Muscle of leg (tissue), 3 donors: ENCODE measurements at regions not wholly inside any gene's neighbourhood (a gene's known extent, or its start where the extent isn't known, plus 50 kb on each side); places are given as distances from the start of the nearest gene placed in this dataset.
A peak's percentile ranks its signal among the peaks of the same experiment; 100 is the strongest.

Source experiments
- DNase-seq: peaks from one replicate; pipeline ENCODE4 v3.0.0; 2013
- H3K27ac ChIP-seq: one replicate; pipeline ENCODE4 v1.5.1; 2013; ENCODE audit warnings: mild to moderate bottlenecking, low read length, control low read depth
- H3K27me3 ChIP-seq: one replicate; pipeline ENCODE4 v1.6.1; 2013; ENCODE audit warnings: low read length; ENCODE audit not compliant: control insufficient read depth, insufficient read depth
- H3K36me3 ChIP-seq: one replicate; pipeline ENCODE4 v1.6.1; 2013; ENCODE audit warnings: low read length; ENCODE audit not compliant: control insufficient read depth, insufficient read depth
- H3K4me1 ChIP-seq: one replicate; pipeline ENCODE4 v1.6.1; 2013; ENCODE audit warnings: low read length; ENCODE audit not compliant: control insufficient read depth, insufficient read depth
- H3K4me3 ChIP-seq: one replicate; pipeline ENCODE4 v1.5.1; 2013; ENCODE audit warnings: low read length, control low read depth
- H3K9me3 ChIP-seq: replicated peaks from 2 replicates; pipeline ENCODE4 v1.6.1; 2013; ENCODE audit warnings: low read depth, low read length; ENCODE audit not compliant: control insufficient read depth
- WGBS: methylation state at CpG from one replicate; pipeline ENCODE4 v1.1.5; 2013; ENCODE audit warnings: missing lambda C conversion rate; ENCODE audit not compliant: insufficient coverage; 5-methylcytosine and 5-hydroxymethylcytosine counted together

GRCh38 chr19:31111741-31112140 is 237.5 kb downstream of the TSHZ3 start:
- Histone ChIP-seq H3K4me3 (no peak overlapping the region), H3K9me3 (no peaks in the 10 kb centered on the region), H3K27ac (no peak overlapping the region), H3K36me3 (no peaks in the 10 kb centered on the region), H3K4me1 (peaks cover 2% of the 10 kb centered on the region), H3K27me3 (no peaks in the 10 kb centered on the region)
- 82% methylated on average over 2 of the region's 3 CpGs for WGBS
- DNase-seq, result no peak

DNA sequence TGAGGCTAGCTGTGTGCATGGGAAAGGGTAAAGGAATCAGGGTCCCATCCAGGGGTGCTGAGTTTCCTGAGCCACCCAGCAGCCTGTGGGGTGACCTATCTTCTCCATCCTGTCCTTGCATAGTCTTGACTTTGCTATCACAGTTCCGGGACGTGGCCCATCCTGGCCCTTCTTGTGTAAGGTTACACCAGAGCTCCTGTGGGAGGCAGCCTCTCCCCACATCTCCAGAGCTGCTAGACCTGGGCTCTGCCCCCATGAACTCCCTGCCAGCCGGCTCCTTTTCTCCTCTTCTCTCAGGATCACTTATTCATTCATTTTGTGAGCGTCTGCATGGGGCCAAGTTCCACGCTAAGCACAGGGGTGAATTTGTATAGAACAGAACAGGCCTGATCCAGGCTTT is 238.9 kb downstream of the TSHZ3 start:
- H3K36me3 ChIP-seq, result no peaks in the 10 kb centered on the region
- no peak overlapping the region for H3K4me3 ChIP-seq
- H3K27ac ChIP-seq, result no peak overlapping the region
- peak; percentile 27 for DNase-seq
- 70% methylated on average over 2 of the region's 5 CpGs for WGBS
- no peaks in the 10 kb centered on the region for H3K9me3 ChIP-seq
- H3K27me3 ChIP-seq, result no peaks in the 10 kb centered on the region
- H3K4me1 ChIP-seq, result peaks cover 2% of the 10 kb centered on the region

DNA sequence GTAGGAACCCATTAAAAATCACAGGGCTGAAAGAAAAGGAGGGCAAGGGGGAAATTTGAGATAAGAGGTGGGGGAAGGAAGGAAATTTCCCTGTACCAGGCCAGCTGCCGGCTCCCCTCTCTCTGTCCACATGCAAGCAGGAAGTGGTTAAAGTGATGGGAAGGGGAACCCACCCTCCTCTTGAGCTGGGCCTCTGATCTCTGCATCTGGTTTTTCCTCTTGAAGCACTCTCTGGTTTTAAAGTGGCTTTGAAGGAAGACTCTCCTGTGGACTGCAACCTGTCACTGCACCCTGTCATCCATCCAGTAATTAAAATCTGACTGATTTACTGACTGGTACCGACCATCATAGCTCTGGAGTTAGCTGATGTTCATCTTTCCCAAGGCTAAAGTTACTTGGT is 239.6 kb downstream of the TSHZ3 start:
- Histone ChIP-seq H3K4me1 (peaks cover 2% of the 10 kb centered on the region), H3K27me3 (no peaks in the 10 kb centered on the region), H3K4me3 (no peak overlapping the region), H3K27ac (no peak overlapping the region), H3K36me3 (no peaks in the 10 kb centered on the region), H3K9me3 (no peaks in the 10 kb centered on the region)
- no peak for DNase-seq
- WGBS, result 33% methylated on average over 1 of the region's 2 CpGs

GRCh38 chr19:31107096-31107495 is 242.1 kb downstream of the TSHZ3 start:
- no peaks in the 10 kb centered on the region for H3K27me3 ChIP-seq
- no peak overlapping the region for H3K4me3 ChIP-seq
- no peaks in the 10 kb centered on the region for H3K36me3 ChIP-seq
- DNase-seq, result no peak
- peaks cover 7% of the 10 kb centered on the region for H3K4me1 ChIP-seq
- WGBS, result 57% methylated on average over 6 of the region's 8 CpGs
- no peak overlapping the region for H3K27ac ChIP-seq
- H3K9me3 ChIP-seq, result no peaks in the 10 kb centered on the region

DNA sequence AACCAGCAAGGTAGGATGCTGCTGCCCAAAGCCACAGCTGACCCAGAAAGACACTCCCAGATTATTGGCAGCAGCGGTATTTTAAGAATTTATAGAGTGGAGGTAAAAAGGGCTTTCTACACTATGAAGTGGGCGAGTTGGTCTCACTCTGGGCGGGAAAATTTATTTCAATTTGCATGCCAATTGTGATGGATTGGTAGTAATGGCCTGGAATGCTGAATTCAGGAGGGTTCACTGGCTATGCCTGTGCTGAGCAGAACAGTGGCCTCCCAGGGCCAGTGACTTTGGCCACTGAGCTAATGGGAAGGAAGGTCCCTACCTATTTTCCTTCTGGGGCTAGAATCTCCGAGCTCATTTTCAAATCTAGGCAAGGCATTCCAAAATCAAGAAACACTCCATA is 243.5 kb downstream of the TSHZ3 start:
- 100% methylated on average over 3 of the region's 4 CpGs for WGBS
- no peaks in the 10 kb centered on the region for H3K27me3 ChIP-seq

DNA sequence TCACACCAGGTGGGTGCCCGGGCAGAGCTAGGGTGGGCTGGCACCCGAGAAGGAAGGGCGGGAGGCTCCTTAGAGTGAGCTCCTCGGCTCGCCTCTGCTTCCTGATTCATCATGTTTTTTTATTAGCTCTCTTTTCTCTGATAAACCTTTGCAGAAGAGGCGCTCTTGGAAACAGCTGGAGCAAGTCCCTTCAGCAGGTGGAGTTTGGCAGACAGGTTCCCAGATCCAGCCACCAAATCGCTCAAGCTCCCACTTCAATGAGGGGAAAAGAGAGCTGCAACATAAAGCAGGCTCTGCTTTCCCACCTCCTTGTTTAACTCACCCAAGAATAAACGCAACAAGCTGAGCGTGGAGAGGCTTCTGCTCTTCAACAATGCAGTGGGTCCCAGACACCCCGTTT is 244.8 kb downstream of the TSHZ3 start:
- 47% methylated on average over 3 of the region's 10 CpGs for WGBS
- DNase-seq, result no peak
- no peaks in the 10 kb centered on the region for H3K27me3 ChIP-seq
- no peak overlapping the region for H3K4me3 ChIP-seq
- no peaks in the 10 kb centered on the region for H3K9me3 ChIP-seq
- H3K4me1 ChIP-seq, result peaks cover 25% of the 10 kb centered on the region
- no peak overlapping the region for H3K27ac ChIP-seq
- no peaks in the 10 kb centered on the region for H3K36me3 ChIP-seq

More for the DNA sequence above, 243.5 kb downstream of the TSHZ3 start:
- H3K4me1 ChIP-seq, result peaks cover 17% of the 10 kb centered on the region
- H3K36me3 ChIP-seq, result no peaks in the 10 kb centered on the region
- DNase-seq, result no peak
- H3K4me3 ChIP-seq, result no peak overlapping the region
- no peak overlapping the region for H3K27ac ChIP-seq
- H3K9me3 ChIP-seq, result no peaks in the 10 kb centered on the region

GRCh38 chr19:31103228-31103627 is 246.0 kb downstream of the TSHZ3 start:
- H3K9me3 ChIP-seq, result no peaks in the 10 kb centered on the region
- no CpG with 5 or more reads among the region's 3 CpGs for WGBS
- H3K4me1 ChIP-seq, result peaks cover 30% of the 10 kb centered on the region
- H3K36me3 ChIP-seq, result no peaks in the 10 kb centered on the region
- no peak overlapping the region for H3K4me3 ChIP-seq
- H3K27me3 ChIP-seq, result no peaks in the 10 kb centered on the region
- no peak for DNase-seq
- no peak overlapping the region for H3K27ac ChIP-seq

GRCh38 chr19:31102674-31103073 is 246.6 kb downstream of the TSHZ3 start:
- Histone ChIP-seq H3K36me3 (no peaks in the 10 kb centered on the region), H3K4me3 (no peak overlapping the region), H3K27me3 (no peaks in the 10 kb centered on the region), H3K9me3 (no peaks in the 10 kb centered on the region), H3K27ac (no peak overlapping the region), H3K4me1 (peaks cover 31% of the 10 kb centered on the region)
- no CpG with 5 or more reads among the region's 2 CpGs for WGBS
- no peak for DNase-seq

DNA sequence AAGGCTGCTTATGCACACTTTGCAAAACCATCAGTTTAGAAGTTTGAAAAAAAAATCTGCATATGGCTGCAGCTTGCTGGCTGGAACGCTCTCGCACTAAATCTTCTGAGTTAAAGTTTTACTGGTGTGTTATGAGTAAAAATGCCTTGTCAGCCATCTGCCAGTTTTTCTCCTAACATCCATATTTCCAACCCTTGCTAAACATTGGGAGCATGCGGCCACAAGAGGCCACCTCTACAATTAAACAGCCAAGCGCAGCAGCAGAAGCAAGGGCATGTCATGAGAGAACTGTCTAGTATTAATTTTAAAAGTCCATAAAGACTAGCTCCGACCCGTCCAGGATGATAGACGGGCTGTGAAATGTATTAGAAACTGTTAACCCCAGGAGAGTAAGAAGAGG is 248.3 kb downstream of the TSHZ3 start:
- Histone ChIP-seq H3K4me1 (peaks cover 41% of the 10 kb centered on the region), H3K36me3 (no peaks in the 10 kb centered on the region), H3K9me3 (no peaks in the 10 kb centered on the region), H3K4me3 (no peak overlapping the region), H3K27me3 (no peaks in the 10 kb centered on the region), H3K27ac (no peak overlapping the region)
- DNase-seq, result peak; percentile 78
- 0% methylated on average over 1 of the region's 7 CpGs for WGBS

DNA sequence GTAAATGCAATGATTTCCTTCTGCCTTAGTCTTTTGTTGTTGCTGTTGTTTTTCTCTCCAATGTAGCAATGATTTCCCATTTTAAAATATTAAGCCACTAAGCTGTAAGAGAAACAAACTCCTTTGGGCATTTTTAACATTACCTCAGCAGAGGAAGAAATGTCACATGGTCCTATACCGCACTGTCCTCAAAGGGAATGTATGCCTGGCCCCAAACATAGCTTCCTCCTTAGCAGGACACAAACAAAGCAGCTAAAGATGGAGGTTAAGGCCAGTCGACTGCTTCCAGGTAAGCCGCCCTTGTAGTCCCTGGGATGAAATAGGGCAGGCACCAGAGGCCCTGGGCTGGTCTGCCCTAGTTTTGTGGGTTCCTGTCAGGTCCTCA is 249.0 kb downstream of the TSHZ3 start:
- Histone ChIP-seq H3K36me3 (no peaks in the 10 kb centered on the region), H3K27ac (no peak overlapping the region), H3K27me3 (no peaks in the 10 kb centered on the region), H3K9me3 (no peaks in the 10 kb centered on the region), H3K4me1 (peaks cover 45% of the 10 kb centered on the region), H3K4me3 (no peak overlapping the region)
- DNase-seq, result peak; percentile 62
- 20% methylated on average over 1 of the region's 3 CpGs for WGBS

DNA sequence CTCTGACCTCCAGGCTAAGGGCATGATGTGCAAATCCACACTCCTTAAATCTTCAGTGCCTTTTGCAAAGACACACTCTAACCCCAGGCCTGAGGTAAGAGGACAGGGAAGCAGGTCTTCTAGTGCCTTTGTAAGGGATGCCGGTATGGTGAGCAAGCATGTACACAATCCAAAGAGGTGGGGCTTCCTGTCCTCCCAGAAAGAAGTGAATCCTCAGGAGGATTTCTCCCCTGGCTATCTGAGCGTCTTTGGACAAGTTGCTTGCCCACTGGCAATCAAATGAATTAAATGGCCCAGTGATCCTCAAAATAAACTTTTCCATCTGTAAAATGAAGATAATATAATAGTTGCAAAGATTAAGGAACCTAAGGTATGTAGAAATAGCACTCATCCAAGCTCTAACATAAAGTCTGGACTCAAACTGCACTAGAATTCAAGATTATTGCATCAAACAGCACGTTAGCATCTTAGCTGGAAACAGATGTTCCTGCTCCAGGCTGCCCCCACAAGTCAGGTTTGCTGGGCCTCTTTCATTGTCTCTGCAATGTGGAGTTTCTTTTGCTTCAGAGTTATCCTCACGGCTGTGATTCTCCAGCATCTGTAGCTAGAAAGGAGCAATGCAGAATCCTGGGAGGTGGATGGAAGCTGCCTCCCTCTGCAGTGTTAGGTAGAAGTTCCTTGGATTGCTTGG is 249.6 kb downstream of the TSHZ3 start:
- Histone ChIP-seq H3K9me3 (no peaks in the 10 kb centered on the region), H3K27me3 (no peaks in the 10 kb centered on the region), H3K36me3 (no peaks in the 10 kb centered on the region), H3K4me1 (peaks cover 45% of the 10 kb centered on the region), H3K4me3 (no peak overlapping the region), H3K27ac (no peak overlapping the region)
- DNase-seq, result peak; percentile 71
- WGBS, result 29% methylated on average over 2 of the region's 4 CpGs
